ENCODE measurements at regions not wholly inside any gene's neighbourhood (a gene's known extent, or its start where the extent isn't known, plus 50 kb on each side); places are given as distances from the start of the nearest gene placed in this dataset.

DNA sequence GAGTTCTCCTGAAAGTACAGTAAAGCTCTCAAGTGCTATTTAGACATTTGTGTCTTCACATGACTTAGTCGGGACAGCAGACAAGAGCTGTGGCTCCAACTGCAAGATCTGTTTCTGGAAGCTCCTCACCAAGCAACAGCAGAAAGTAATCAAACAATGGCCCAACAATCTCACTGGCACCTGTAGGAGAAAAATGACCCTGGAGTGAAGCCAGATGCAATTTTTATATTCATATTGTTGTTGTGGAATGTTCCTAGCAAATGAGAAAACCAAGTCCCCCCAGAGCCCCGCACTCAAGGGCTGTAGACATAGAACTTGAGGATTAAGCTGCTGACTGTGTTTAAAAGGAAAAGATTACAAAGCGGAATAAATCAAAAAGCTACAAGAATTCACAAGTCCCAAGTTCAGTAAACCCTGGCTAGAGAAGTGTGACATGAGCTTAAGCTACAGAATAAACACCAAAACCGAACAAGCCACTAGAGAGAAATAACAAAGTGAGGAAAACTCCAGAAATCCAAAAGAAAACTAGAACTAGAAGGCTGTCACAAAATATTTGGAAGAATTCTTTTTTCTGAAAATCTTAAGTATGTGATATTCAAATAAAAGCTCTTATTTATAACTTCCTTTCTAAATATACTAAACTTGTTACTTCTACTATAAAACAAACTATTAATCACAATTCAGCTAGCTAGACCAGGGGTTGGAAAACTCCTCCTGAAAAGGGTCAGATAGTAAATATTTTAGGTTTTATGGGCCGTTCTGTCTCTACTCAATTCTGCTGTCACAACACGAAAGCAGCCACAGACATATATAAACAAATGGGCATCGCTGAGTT lies 454.5 kb downstream of the SUCLA2 start:
- H3K27ac ChIP-seq (ENCODE audit: extremely low read length, insufficient read depth, low read length), result no peak overlapping the region

DNA sequence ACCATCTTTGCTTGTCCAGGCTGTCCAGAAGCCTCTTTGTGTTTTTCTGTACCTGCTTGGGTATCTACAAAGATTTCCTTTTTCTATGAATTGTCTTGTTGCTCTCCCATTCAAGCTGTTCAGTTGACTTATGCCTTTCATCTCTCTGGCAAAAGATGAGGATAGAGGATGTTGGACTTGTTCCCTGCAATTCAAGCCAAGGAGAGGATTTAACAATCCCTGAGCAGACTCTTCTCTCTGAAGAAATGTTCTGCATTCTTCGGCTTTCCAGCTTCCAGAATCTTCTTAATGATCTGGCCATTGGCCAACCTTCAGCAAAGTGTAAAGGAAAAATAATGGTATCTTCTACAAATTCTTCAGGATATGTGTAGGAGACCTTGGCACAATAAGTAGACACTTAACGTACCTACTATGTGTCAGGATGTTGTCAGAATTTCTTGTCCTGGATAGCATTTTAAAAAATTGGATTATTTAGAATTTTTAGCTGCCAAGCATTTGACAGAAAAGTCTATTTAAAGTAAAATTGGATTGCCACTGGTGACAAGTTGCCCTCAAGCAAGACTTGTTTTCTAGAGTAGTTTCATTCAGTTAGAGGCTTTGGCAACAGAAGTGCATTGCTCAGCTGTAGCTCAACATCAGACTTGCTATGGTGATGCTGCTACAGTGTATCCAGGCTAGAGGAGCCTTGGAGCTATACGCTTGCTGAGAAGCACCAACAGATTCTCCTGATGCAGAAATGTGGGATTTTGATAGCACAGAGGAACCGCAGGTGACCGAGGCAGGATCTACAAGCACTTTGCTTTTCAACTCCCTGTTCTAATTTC lies 455.7 kb downstream of the SUCLA2 start:
- Histone ChIP-seq H3K9ac (ENCODE audit: insufficient read depth, low read depth, low read length) (no peak overlapping the region), H3K4me2 (ENCODE audit: low read depth, low read length) (no peak overlapping the region), H3K79me2 (ENCODE audit: insufficient read depth, low read length) (no peaks in the 10 kb centered on the region), H3K36me3 (replicated peaks in 1 of 2; ENCODE audit: control insufficient read depth in 1 of 2, insufficient read depth in 2 of 2, low read length in 2 of 2) (no peaks in the 10 kb centered on the region), H2AFZ (ENCODE audit: low read length) (no peak overlapping the region), H3K4me1 (ENCODE audit: insufficient read depth, low read length) (no peaks in the 10 kb centered on the region), H3K9me3 (ENCODE audit: low read length) (no peaks in the 10 kb centered on the region), H4K20me1 (ENCODE audit: insufficient read depth, low read length) (no peaks in the 10 kb centered on the region), H3K27me3 (ENCODE audit: control insufficient read depth in 1 of 2, insufficient read depth in 2 of 2, low read length in 2 of 2) (no peaks in the 10 kb centered on the region; a peak in 1 of 5 replicates), H3K27ac (ENCODE audit: extremely low read length, insufficient read depth, low read length) (no peak overlapping the region), H3K4me3 (replicated peaks in 1 of 3; ENCODE audit: insufficient read depth in 1 of 3, low read depth in 2 of 3, low read length in 3 of 3) (no peak overlapping the region)
- no peak for ATAC-seq
- ChIA-PET CTCF (ENCODE audit: low intra/inter-chr PET ratio, low total read pairs) (no interaction called here), POLR2A (no interaction called here)
- 21% methylated on average over 4 of the region's 5 CpGs for WGBS (ENCODE audit: low lambda C conversion rate)
- in situ Hi-C loops (cut with HindIII; ENCODE audit: extremely low pct_ligation_motif_present, low pct_unique_long_range_greater_than_20kb), result no loop called here
- BruUV-seq (replicated peaks), result no TSS peak
- intact Hi-C loops (cut with micrococcal nuclease; ENCODE audit: unreplicated experiment), result no loop called here
- FAIRE-seq, result no peak
- DNase-seq (ENCODE audit: low spot score), result no peak
- TF ChIP-seq IRF2 (CRISPR knock-in tag; IDR thresholded peaks at IDR 0.05), result no peak
- TF ChIP-seq, protein P1, sequence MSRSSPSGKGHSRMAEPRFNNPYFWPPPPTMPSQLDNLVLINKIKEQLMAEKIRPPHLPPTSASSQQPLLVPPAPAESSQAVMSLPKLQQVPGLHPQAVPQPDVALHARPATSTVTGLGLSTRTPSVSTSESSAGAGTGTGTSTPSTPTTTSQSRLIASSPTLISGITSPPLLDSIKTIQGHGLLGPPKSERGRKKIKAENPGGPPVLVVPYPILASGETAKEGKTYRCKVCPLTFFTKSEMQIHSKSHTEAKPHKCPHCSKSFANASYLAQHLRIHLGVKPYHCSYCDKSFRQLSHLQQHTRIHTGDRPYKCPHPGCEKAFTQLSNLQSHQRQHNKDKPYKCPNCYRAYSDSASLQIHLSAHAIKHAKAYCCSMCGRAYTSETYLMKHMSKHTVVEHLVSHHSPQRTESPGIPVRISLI (CRISPR knock-in tag; IDR thresholded peaks at IDR 0.05; ENCODE audit: borderline replicate concordance), result no peak
- no peak for TF ChIP-seq PPARG (CRISPR knock-in tag; conservative IDR thresholded peaks at IDR 0.05)
- no peak for TF ChIP-seq ZNF792 (CRISPR knock-in tag; IDR thresholded peaks at IDR 0.05)
- TF ChIP-seq, protein P2, sequence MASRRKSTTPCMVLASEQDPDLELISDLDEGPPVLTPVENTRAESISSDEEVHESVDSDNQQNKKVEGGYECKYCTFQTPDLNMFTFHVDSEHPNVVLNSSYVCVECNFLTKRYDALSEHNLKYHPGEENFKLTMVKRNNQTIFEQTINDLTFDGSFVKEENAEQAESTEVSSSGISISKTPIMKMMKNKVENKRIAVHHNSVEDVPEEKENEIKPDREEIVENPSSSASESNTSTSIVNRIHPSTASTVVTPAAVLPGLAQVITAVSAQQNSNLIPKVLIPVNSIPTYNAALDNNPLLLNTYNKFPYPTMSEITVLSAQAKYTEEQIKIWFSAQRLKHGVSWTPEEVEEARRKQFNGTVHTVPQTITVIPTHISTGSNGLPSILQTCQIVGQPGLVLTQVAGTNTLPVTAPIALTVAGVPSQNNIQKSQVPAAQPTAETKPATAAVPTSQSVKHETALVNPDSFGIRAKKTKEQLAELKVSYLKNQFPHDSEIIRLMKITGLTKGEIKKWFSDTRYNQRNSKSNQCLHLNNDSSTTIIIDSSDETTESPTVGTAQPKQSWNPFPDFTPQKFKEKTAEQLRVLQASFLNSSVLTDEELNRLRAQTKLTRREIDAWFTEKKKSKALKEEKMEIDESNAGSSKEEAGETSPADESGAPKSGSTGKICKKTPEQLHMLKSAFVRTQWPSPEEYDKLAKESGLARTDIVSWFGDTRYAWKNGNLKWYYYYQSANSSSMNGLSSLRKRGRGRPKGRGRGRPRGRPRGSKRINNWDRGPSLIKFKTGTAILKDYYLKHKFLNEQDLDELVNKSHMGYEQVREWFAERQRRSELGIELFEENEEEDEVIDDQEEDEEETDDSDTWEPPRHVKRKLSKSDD (CRISPR knock-in tag; IDR thresholded peaks at IDR 0.05; ENCODE audit: low read depth), result no peak
- no peak for TF ChIP-seq ZNF260 (CRISPR knock-in tag; IDR thresholded peaks at IDR 0.05; ENCODE audit: borderline replicate concordance, low read depth)
- no peak for TF ChIP-seq FOXC1 (CRISPR knock-in tag; IDR thresholded peaks at IDR 0.05; ENCODE audit: borderline replicate concordance)
- TF ChIP-seq, protein P3, sequence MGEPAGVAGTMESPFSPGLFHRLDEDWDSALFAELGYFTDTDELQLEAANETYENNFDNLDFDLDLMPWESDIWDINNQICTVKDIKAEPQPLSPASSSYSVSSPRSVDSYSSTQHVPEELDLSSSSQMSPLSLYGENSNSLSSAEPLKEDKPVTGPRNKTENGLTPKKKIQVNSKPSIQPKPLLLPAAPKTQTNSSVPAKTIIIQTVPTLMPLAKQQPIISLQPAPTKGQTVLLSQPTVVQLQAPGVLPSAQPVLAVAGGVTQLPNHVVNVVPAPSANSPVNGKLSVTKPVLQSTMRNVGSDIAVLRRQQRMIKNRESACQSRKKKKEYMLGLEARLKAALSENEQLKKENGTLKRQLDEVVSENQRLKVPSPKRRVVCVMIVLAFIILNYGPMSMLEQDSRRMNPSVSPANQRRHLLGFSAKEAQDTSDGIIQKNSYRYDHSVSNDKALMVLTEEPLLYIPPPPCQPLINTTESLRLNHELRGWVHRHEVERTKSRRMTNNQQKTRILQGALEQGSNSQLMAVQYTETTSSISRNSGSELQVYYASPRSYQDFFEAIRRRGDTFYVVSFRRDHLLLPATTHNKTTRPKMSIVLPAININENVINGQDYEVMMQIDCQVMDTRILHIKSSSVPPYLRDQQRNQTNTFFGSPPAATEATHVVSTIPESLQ (CRISPR knock-in tag; conservative IDR thresholded peaks at IDR 0.05), result no peak

More for the DNA sequence above, 454.5 kb downstream of the SUCLA2 start:
- FAIRE-seq (no peak), DNase-seq (ENCODE audit: low spot score) (no peak), ATAC-seq (no peak)
- no peaks in the 10 kb centered on the region for H3K9me3 ChIP-seq (ENCODE audit: low read length)
- H2AFZ ChIP-seq (ENCODE audit: low read length), result no peak overlapping the region
- no peaks in the 10 kb centered on the region; a peak in 1 of 5 replicates for H3K27me3 ChIP-seq (ENCODE audit: control insufficient read depth in 1 of 2, insufficient read depth in 2 of 2, low read length in 2 of 2)
- no peaks in the 10 kb centered on the region for H3K4me1 ChIP-seq (ENCODE audit: insufficient read depth, low read length)
- in situ Hi-C loops (cut with HindIII; ENCODE audit: extremely low pct_ligation_motif_present, low pct_unique_long_range_greater_than_20kb), result no loop called here
- H4K20me1 ChIP-seq (ENCODE audit: insufficient read depth, low read length), result no peaks in the 10 kb centered on the region
- no peak overlapping the region for H3K4me3 ChIP-seq (replicated peaks in 1 of 3; ENCODE audit: insufficient read depth in 1 of 3, low read depth in 2 of 3, low read length in 3 of 3)
- H3K9ac ChIP-seq (ENCODE audit: insufficient read depth, low read depth, low read length), result no peak overlapping the region
- no peak overlapping the region for H3K4me2 ChIP-seq (ENCODE audit: low read depth, low read length)
- 14% methylated on average over 7 of the region's 7 CpGs for WGBS (ENCODE audit: low lambda C conversion rate)
- no peaks in the 10 kb centered on the region for H3K79me2 ChIP-seq (ENCODE audit: insufficient read depth, low read length)
- no TSS peak for BruUV-seq (replicated peaks)
- intact Hi-C loops (cut with micrococcal nuclease; ENCODE audit: unreplicated experiment), result no loop called here
- no peak for TF ChIP-seq TBL1XR1 (IDR thresholded peaks at IDR 0.05; ENCODE audit: borderline replicate concordance, low read length, partially characterized antibody)
- no peak for TF ChIP-seq ZNF850 (CRISPR knock-in tag; conservative IDR thresholded peaks at IDR 0.05)
- no peak for TF ChIP-seq CBX1 (IDR thresholded peaks at IDR 0.05; ENCODE audit: low read depth)
- no peak for TF ChIP-seq RAD21 (CRISPR knock-in tag; IDR thresholded peaks at IDR 0.05)
- no peak for TF ChIP-seq ZNF839 (CRISPR knock-in tag; IDR thresholded peaks at IDR 0.05; ENCODE audit: borderline replicate concordance)
- no peak for TF ChIP-seq ZNF605 (CRISPR knock-in tag; IDR thresholded peaks at IDR 0.05)
- H3K36me3 ChIP-seq (replicated peaks in 1 of 2; ENCODE audit: control insufficient read depth in 1 of 2, insufficient read depth in 2 of 2, low read length in 2 of 2), result no peaks in the 10 kb centered on the region
- ChIA-PET CTCF (ENCODE audit: low intra/inter-chr PET ratio, low total read pairs) (no interaction called here), POLR2A (no interaction called here)

Data from HepG2 (cell line).